GM12878 (cell line): ENCODE measurements at regions not wholly inside any gene's neighbourhood (a gene's known extent, or its start where the extent isn't known, plus 50 kb on each side); places are given as distances from the start of the nearest gene placed in this dataset.

ENCODE experiments used
- ATAC-seq: fragments of 200-7000 bp; cut with Tn5 transposase; 3 replicates; pipeline ENCODE4 v1.9.1; 2020; ENCODE audit warnings: mild to moderate bottlenecking, moderate library complexity
- BruUV-seq: library from RNA; stranded (reverse); fragments of 400-500 nt; replicated peaks from 2 replicates; lab custom pipeline; 2021; lab: Mats Ljungman, UMichigan
- CTCF ChIA-PET: fragments of 300-600 bp; sonication (Branson Sonifier 250); formaldehyde crosslinking; extraction: SDS; loops from one replicate; lab custom pipeline; 2021; ENCODE audit warnings: inconsistent platforms; lab: Yijun Ruan, JAX
- POLR2A ChIA-PET: fragments of 350-600 bp; formaldehyde crosslinking; extraction: SDS; loops from one replicate; lab custom pipeline; 2021; ENCODE audit warnings: inconsistent platforms; lab: Charles Lee
- RAD21 ChIA-PET: fragments of 300-600 bp; sonication (Branson Sonifier 250); formaldehyde crosslinking; loops from one replicate; lab custom pipeline; 2023; ENCODE audit warnings: antibody characterized with exemption; ENCODE audit not compliant: unreplicated experiment; lab: Charles Lee
- SMC1A ChIA-PET: fragments of 300-600 bp; sonication (Branson Sonifier 250); formaldehyde crosslinking; loops from one replicate; lab custom pipeline; 2023; ENCODE audit not compliant: unreplicated experiment, uncharacterized antibody; lab: Charles Lee
- DNase-seq: peaks from one replicate; pipeline ENCODE4 v3.0.0-alpha.2; 2011; ENCODE audit warnings: low read depth, low spot score
- FAIRE-seq: peaks from 3 replicates; lab custom pipeline; 2011; peaks lifted over from hg19 to GRCh38; lab: Jason Lieb, UNC
- H2AFZ ChIP-seq: 2 replicates; pipeline ENCODE4 v1.6.0; 2011; ENCODE audit warnings: low read depth, low read length, control low read depth; ENCODE audit not compliant: control insufficient read depth
- H3K27ac ChIP-seq: 2 replicates; pipeline ENCODE4 v1.5.1; 2011; ENCODE audit warnings: control low read depth; ENCODE audit not compliant: control insufficient read depth, insufficient read depth
- H3K27me3 ChIP-seq, 2 experiments: replicated peaks in 1 of 2; 2 replicates each; pipeline versions ENCODE4 v1.6.0 to v1.6.1; 2011; ENCODE audit warnings: low read length in 1 of 2; ENCODE audit not compliant: control insufficient read depth in 2 of 2, insufficient read depth in 2 of 2
- H3K36me3 ChIP-seq, 2 experiments: 2 replicates each; pipeline ENCODE4 v1.5.1; 2011; ENCODE audit warnings: low read length in 1 of 2; ENCODE audit not compliant: control insufficient read depth in 2 of 2, insufficient read depth in 2 of 2
- H3K4me1 ChIP-seq: 2 replicates; pipeline ENCODE4 v1.6.1; 2011; ENCODE audit warnings: mild to moderate bottlenecking, low read length, moderate library complexity, mixed read lengths; ENCODE audit not compliant: control insufficient read depth, insufficient read depth
- H3K4me2 ChIP-seq: 2 replicates; pipeline ENCODE4 v1.6.0; 2011; ENCODE audit warnings: control low read depth; ENCODE audit not compliant: control insufficient read depth, insufficient read depth
- H3K4me3 ChIP-seq: fragments of 200-600 bp; sonication (generic); 2 replicates; pipeline ENCODE4 v1.5.1; 2016
- H3K79me2 ChIP-seq: 2 replicates; pipeline ENCODE4 v1.6.0; 2011; ENCODE audit warnings: low read length; ENCODE audit not compliant: control insufficient read depth, insufficient read depth
- H3K9ac ChIP-seq: 2 replicates; pipeline ENCODE4 v1.8.0; 2011; ENCODE audit warnings: low read length, control low read depth, mixed read lengths; ENCODE audit not compliant: control insufficient read depth, insufficient read depth
- H3K9me3 ChIP-seq: replicated peaks from 3 replicates; pipeline ENCODE4 v1.5.1; 2011; ENCODE audit warnings: mild to moderate bottlenecking, low read length; ENCODE audit not compliant: control insufficient read depth, insufficient read depth
- H4K20me1 ChIP-seq: 2 replicates; pipeline ENCODE4 v1.6.0; 2011; ENCODE audit not compliant: control insufficient read depth, insufficient read depth
- FOXK2 ChIP-seq: fragments of 450-650 bp; IDR thresholded peaks from 2 replicates; pipeline ENCODE4 v1.6.1; 2017; ENCODE audit warnings: mild to moderate bottlenecking, moderate library complexity
- HDGF ChIP-seq: fragments of 450-650 bp; IDR thresholded peaks from 2 replicates; pipeline ENCODE4 v1.6.1; 2016; ENCODE audit warnings: antibody characterized with exemption
- LARP7 ChIP-seq: fragments of 450-650 bp; IDR thresholded peaks from 2 replicates; pipeline ENCODE4 v1.6.1; 2017; ENCODE audit warnings: mild to moderate bottlenecking
- NFIC ChIP-seq: IDR thresholded peaks from 2 replicates; pipeline ENCODE4 v1.6.1; 2012; ENCODE audit warnings: low read depth, mild to moderate bottlenecking, inconsistent platforms, low read length, moderate library complexity
- RELA ChIP-seq: fragments of 450-650 bp; IDR thresholded peaks from 2 replicates; pipeline ENCODE4 v1.8.0; 2014; ENCODE audit warnings: borderline replicate concordance; ENCODE audit not compliant: partially characterized antibody
- SMAD1 ChIP-seq: fragments of 450-650 bp; IDR thresholded peaks from 2 replicates; pipeline ENCODE4 v1.6.1; 2018; ENCODE audit warnings: mild to moderate bottlenecking, low read depth; ENCODE audit not compliant: partially characterized antibody
- SPI1 ChIP-seq: IDR thresholded peaks from 2 replicates; pipeline ENCODE4 v1.6.1; 2011; ENCODE audit warnings: low read depth, mild to moderate bottlenecking, low read length, moderate library complexity, borderline replicate concordance; ENCODE audit not compliant: insufficient read depth
- SUZ12 ChIP-seq: fragments of 200-600 bp; sonication (generic); IDR thresholded peaks from one replicate; pipeline ENCODE4 v1.6.1; 2018; ENCODE audit warnings: antibody characterized with exemption, mild to moderate bottlenecking; ENCODE audit not compliant: unreplicated experiment
- TCF3 ChIP-seq: IDR thresholded peaks from 2 replicates; pipeline ENCODE4 v1.6.1; 2012; ENCODE audit warnings: low read depth, mild to moderate bottlenecking, low read length, borderline replicate concordance; ENCODE audit not compliant: insufficient read depth
- YBX1 ChIP-seq: fragments of 450-650 bp; IDR thresholded peaks from 2 replicates; pipeline ENCODE4 v1.6.1; 2016; ENCODE audit warnings: antibody characterized with exemption
- YY1 ChIP-seq: IDR thresholded peaks from 2 replicates; pipeline ENCODE4 v1.6.1; 2011; ENCODE audit warnings: low read depth, mild to moderate bottlenecking, low read length
- WGBS: methylation state at CpG from one replicate; pipeline ENCODE4 v1.1.6; 2016; ENCODE audit warnings: low lambda C conversion rate; ENCODE audit not compliant: insufficient replicate concordance, insufficient coverage; ENCODE audit errors: missing lambda C conversion rate; 5-methylcytosine and 5-hydroxymethylcytosine counted together
- in situ Hi-C: fragments of 300-500 bp; cut with MboI; formaldehyde crosslinking; loops from 9 replicates; pipeline ENCODE4 v1.14.3; 2018; ENCODE audit warnings: mixed read lengths
- intact Hi-C: fragments of 100-400 bp; cut with micrococcal nuclease; formaldehyde crosslinking; loops from one replicate; pipeline ENCODE4 v1.14.2; 2022; ENCODE audit not compliant: unreplicated experiment
- TF ChIP-seq, protein P1 (sequence below): IDR thresholded peaks from 2 replicates; pipeline ENCODE4 v1.6.1; 2011; ENCODE audit warnings: mild to moderate bottlenecking, low read depth, low read length, moderate library complexity; ENCODE audit not compliant: insufficient replicate concordance
- TF ChIP-seq, protein P2 (sequence below): fragments of 450-650 bp; formaldehyde crosslinking; IDR thresholded peaks from 2 replicates; pipeline ENCODE4 v1.5.0; 2022; ENCODE audit warnings: mild to moderate bottlenecking, missing genetic modification characterization

DNA sequence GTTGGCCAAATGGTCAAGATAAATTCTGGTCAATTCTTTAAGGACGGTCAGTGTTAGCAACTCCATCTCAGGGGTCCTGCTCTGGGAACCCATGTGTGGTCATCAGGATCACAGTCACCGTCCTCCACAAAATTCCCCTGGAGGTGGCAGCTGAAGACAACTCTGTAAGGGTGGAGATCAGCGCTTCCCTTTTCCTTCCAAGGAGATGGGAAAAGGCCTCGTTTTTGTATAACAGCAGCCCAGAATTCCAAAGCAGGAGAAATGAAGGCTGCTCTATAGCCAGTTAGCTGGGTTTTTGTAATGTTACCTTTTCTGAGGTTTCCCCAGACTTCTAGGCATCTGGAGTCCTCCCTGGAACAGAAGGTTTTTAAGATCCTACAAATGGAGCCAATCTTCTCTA lies 334.8 kb downstream of the MYCN start:
- Histone ChIP-seq H3K36me3 (no peaks in the 10 kb centered on the region), H2AFZ (no peak overlapping the region), H4K20me1 (no peaks in the 10 kb centered on the region), H3K27ac (no peak overlapping the region), H3K4me1 (no peaks in the 10 kb centered on the region), H3K4me3 (no peak overlapping the region)
- WGBS: 42% methylated on average over 4 of the region's 4 CpGs
- in situ Hi-C loops: no loop called here
- BruUV-seq: no TSS peak
- POLR2A ChIA-PET: no interaction called here
- ATAC-seq: no peak
- no peak for FAIRE-seq
- no peak for TF ChIP-seq FOXK2
- TF ChIP-seq LARP7: no peak
- no peak for TF ChIP-seq HDGF
- no peak for TF ChIP-seq YY1
- TF ChIP-seq SUZ12: no peak
- TF ChIP-seq, all 136 proteins: peak for 0
- Histone ChIP-seq H3K79me2 (no peaks in the 10 kb centered on the region), H3K4me2 (no peak overlapping the region), H3K9me3 (no peaks in the 10 kb centered on the region), H3K9ac (no peak overlapping the region), H3K27me3 (no peaks in the 10 kb centered on the region)
- CTCF ChIA-PET: no interaction called here
- RAD21 ChIA-PET: no interaction called here
- SMC1A ChIA-PET: interaction anchor here (1.0 kb wide), 1 partner anchor 15 kb away, joined by 4 read pairs; no protein-coding TSS in a partner anchor
- DNase-seq: no peak
- intact Hi-C loops: no loop called here

DNA sequence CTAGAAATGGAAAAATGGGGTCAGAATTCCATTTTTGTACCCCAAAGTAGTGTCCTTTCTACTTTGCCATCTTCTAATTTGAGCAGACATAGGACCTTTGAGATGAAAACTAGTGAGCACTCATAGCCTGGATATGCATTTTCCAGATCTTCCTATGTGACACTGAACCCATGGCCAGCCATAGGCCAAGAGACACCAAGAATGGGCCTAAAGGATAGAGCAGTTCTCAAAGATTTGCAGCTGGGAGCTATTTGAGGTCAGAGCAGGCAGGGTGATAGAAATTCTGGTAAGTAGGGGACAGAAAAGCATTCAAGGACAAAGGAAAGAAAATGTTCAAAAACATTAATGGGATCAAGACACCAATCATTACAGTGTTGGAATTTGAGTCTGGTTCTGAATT lies 332.8 kb downstream of the MYCN start:
- CTCF ChIA-PET: interaction anchor here (0.8 kb wide), 1 partner anchor 9 kb away, joined by 3 read pairs; no protein-coding TSS in a partner anchor
- H2AFZ ChIP-seq: no peak overlapping the region
- in situ Hi-C loops (no loop called here), intact Hi-C loops (no loop called here)
- FAIRE-seq: no peak
- H3K27me3 ChIP-seq: no peaks in the 10 kb centered on the region
- no peak for DNase-seq
- H3K79me2 ChIP-seq: no peaks in the 10 kb centered on the region
- no peak overlapping the region for H3K27ac ChIP-seq
- SMC1A ChIA-PET: no interaction called here
- no peak for ATAC-seq
- no peak overlapping the region for H3K4me2 ChIP-seq
- H3K36me3 ChIP-seq: no peaks in the 10 kb centered on the region
- no TSS peak for BruUV-seq
- no peaks in the 10 kb centered on the region for H4K20me1 ChIP-seq
- RAD21 ChIA-PET: no interaction called here
- no peaks in the 10 kb centered on the region; the same call in 2 of the 3 replicates for H3K9me3 ChIP-seq
- POLR2A ChIA-PET: no interaction called here
- H3K4me1 ChIP-seq: no peaks in the 10 kb centered on the region
- no peak overlapping the region for H3K9ac ChIP-seq
- no peak overlapping the region for H3K4me3 ChIP-seq
- TF ChIP-seq TCF3 (no peak), NFIC (no peak), SMAD1 (no peak), YBX1 (no peak), SPI1 (no peak), RELA (no peak)
- TF ChIP-seq, protein P1, sequence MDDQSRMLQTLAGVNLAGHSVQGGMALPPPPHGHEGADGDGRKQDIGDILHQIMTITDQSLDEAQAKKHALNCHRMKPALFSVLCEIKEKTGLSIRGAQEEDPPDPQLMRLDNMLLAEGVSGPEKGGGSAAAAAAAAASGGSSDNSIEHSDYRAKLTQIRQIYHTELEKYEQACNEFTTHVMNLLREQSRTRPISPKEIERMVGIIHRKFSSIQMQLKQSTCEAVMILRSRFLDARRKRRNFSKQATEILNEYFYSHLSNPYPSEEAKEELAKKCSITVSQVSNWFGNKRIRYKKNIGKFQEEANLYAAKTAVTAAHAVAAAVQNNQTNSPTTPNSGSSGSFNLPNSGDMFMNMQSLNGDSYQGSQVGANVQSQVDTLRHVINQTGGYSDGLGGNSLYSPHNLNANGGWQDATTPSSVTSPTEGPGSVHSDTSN: no peak
- TF ChIP-seq, protein P2, sequence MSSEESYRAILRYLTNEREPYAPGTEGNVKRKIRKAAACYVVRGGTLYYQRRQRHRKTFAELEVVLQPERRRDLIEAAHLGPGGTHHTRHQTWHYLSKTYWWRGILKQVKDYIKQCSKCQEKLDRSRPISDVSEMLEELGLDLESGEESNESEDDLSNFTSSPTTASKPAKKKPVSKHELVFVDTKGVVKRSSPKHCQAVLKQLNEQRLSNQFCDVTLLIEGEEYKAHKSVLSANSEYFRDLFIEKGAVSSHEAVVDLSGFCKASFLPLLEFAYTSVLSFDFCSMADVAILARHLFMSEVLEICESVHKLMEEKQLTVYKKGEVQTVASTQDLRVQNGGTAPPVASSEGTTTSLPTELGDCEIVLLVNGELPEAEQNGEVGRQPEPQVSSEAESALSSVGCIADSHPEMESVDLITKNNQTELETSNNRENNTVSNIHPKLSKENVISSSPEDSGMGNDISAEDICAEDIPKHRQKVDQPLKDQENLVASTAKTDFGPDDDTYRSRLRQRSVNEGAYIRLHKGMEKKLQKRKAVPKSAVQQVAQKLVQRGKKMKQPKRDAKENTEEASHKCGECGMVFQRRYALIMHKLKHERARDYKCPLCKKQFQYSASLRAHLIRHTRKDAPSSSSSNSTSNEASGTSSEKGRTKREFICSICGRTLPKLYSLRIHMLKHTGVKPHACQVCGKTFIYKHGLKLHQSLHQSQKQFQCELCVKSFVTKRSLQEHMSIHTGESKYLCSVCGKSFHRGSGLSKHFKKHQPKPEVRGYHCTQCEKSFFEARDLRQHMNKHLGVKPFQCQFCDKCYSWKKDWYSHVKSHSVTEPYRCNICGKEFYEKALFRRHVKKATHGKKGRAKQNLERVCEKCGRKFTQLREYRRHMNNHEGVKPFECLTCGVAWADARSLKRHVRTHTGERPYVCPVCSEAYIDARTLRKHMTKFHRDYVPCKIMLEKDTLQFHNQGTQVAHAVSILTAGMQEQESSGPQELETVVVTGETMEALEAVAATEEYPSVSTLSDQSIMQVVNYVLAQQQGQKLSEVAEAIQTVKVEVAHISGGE: no peak
